Ovary (tissue), 3 donors: ENCODE measurements at regions not wholly inside any gene's neighbourhood (a gene's known extent, or its start where the extent isn't known, plus 50 kb on each side); places are given as distances from the start of the nearest gene placed in this dataset.

Source experiments
- CTCF ChIP-seq, 3 donors: fragments of 450-650 bp in 2 of 3; fragments of 200-600 bp in 1 of 3; IDR thresholded peaks; one replicate each; pipeline versions ENCODE4 v1.5.1 to v1.8.0; 2016 to 2022; ENCODE audit warnings: antibody characterized with exemption in 3 of 3, mild to moderate bottlenecking in 1 of 3
- EP300 ChIP-seq: sonication (generic); formaldehyde crosslinking; IDR thresholded peaks from one replicate; pipeline ENCODE4 v1.6.1; 2017; ENCODE audit warnings: antibody characterized with exemption
- donor health status: DM: no; HTN: no; CAD: no.

- TF ChIP-seq CTCF (IDR thresholded peaks at IDR 0.05), result no peak
- no peak for TF ChIP-seq EP300
These were observed 282.1 kb upstream of the GRIP1 start for GRCh38 chr12:66960704-66961690.
